GM12873 (cell line): ENCODE measurements at regions not wholly inside any gene's neighbourhood (a gene's known extent, or its start where the extent isn't known, plus 50 kb on each side); places are given as distances from the start of the nearest gene placed in this dataset.

Experiments used
- TF ChIP-seq, protein P1 (sequence below): IDR thresholded peaks from 2 replicates; pipeline ENCODE4 v1.5.1; 2012; ENCODE audit warnings: low read depth, mild to moderate bottlenecking, moderate library complexity, low read length, control low read depth; ENCODE audit not compliant: insufficient read depth; ENCODE audit errors: missing control alignments

DNA sequence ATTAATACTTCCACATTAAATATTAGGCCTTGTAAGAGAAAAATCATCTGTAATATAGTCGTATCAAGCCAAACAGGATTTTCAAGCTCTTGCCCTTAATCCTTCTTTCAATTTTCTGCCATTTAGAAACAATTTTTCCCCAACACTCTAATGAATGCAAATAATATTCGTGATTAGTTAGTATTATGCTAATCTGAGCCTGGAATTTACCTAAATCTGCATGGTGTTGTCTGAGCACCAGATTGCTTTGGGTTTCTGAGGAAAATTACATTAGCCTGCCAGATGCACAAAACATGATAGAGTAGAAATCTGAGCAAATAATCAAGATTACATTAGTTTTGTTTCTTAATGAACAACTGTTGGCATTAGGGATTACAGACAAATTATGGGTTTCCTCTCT, 176.6 kb downstream of the ZDHHC21 start:
- TF ChIP-seq, protein P1, sequence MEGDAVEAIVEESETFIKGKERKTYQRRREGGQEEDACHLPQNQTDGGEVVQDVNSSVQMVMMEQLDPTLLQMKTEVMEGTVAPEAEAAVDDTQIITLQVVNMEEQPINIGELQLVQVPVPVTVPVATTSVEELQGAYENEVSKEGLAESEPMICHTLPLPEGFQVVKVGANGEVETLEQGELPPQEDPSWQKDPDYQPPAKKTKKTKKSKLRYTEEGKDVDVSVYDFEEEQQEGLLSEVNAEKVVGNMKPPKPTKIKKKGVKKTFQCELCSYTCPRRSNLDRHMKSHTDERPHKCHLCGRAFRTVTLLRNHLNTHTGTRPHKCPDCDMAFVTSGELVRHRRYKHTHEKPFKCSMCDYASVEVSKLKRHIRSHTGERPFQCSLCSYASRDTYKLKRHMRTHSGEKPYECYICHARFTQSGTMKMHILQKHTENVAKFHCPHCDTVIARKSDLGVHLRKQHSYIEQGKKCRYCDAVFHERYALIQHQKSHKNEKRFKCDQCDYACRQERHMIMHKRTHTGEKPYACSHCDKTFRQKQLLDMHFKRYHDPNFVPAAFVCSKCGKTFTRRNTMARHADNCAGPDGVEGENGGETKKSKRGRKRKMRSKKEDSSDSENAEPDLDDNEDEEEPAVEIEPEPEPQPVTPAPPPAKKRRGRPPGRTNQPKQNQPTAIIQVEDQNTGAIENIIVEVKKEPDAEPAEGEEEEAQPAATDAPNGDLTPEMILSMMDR = no peak

- TF ChIP-seq, protein P1 = no peak
Measured at GRCh38 chr9:14515571-14516198, 177.5 kb downstream of the ZDHHC21 start.

- TF ChIP-seq, protein P1 = no peak
Measured at GRCh38 chr9:14515049-14515448, 178.2 kb downstream of the ZDHHC21 start.

DNA sequence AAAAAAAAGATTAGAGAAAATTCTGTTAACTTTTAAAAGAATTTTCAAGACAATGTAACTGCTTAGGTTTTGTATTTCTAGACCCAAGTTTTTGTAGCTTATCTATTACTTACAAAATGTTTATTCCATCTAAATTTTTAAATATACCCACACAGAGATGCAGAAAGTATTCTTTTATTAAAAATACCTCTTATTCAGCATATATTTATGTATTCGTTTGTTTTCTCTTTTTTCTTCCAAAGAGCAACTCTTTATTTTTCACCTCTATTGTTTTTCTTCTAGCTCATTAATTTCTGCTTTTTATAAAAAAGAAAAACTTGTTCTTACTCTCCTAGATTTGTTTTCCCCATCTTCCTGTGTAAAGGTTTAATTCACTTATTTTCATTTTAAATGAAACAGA, 180.3 kb downstream of the ZDHHC21 start:
- TF ChIP-seq, protein P1 = no peak

GRCh38 chr9:14511452-14511851, 181.8 kb downstream of the ZDHHC21 start:
- TF ChIP-seq, protein P1 = no peak

- TF ChIP-seq, protein P1 = no peak
Measured at GRCh38 chr9:14508884-14509283, 184.3 kb downstream of the ZDHHC21 start.

DNA sequence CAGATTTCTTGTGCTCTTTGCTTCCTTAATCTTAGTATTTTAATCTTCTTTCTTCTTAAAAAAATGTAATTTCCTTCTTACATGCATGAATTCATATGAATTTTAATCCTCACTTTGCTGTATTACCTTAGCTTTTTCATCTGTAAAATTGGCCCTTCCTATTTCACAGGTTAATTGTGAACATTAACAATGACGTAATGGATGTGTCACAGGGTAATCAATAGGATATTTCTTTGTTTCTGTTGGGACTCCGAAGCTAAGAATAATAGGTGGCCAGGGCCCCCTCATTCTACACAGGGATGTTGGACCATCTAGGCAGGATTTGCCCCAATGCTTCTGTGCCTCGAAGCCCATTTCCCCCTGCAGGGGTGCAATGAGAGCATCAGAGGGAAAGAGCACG, 187.4 kb upstream of the NFIB start:
- TF ChIP-seq, protein P1 = no peak
